ENCODE measurements at regions not wholly inside any gene's neighbourhood (a gene's known extent, or its start where the extent isn't known, plus 50 kb on each side); places are given as distances from the start of the nearest gene placed in this dataset.
"Not testable (repeated sequence)": the region's sequence is repeated elsewhere in the genome, so short reads cannot be mapped to it uniquely, and the experiment has no call there.

DNA sequence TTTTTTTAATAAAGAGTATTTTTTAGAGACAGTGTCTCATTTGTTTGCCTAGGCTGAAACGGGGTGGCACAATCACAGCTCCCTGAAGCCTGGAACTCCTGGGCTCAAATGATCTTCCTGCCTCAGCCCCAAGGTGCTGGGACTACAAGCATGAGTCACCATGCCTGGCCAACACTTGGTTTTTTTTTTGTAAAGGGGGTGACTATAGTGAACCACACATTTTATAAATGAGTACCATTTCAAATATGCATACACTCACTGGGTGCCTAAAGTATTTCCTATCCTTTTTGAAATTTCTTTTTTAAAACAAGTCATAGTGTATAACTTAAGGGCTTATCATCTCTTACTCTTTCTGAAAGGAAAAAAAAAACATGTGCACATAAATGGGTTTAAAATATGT is 325.2 kb upstream of the MEIS2 start:
- TF ChIP-seq CTCF (IDR thresholded peaks at IDR 0.05): no peak
- no peak for TF ChIP-seq POLR2A (IDR thresholded peaks at IDR 0.05)
- WGBS, 2 donors: 69 to 71% methylated on average over 1 of the region's 1 CpG

DNA sequence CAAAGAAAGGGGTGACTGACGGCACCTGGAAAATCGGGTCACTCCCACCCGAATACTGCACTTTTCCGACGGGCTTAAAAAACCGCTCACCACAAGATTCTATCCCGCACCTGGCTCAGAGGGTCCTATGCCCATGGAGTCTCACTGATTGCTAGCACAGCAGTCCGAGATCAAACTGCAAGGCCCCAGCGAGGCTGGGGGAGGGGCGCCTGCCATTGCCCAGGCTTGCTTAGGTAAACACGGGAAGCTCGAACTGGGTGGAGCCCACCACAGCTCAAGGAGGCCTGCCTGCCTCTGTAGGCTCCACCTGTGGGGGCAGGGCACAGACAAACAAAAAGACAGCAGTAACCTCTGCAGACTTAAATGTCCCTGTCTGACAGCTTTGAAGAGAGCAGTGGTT is 327.0 kb upstream of the MEIS2 start:
- WGBS, 2 donors: 80 to 91% methylated on average over 10 to 12 of the region's 12 CpGs
- H3K4me3 ChIP-seq (ENCODE audit: low read depth, poor library complexity, severe bottlenecking); DNase-seq (ENCODE audit: low spot score in 2 of 2); intact Hi-C loops (cut with DNase I; ENCODE audit: low total_unique reads): not testable (repeated sequence)

More for the DNA sequence above, 325.2 kb upstream of the MEIS2 start:
- intact Hi-C loops (cut with DNase I; ENCODE audit: low total_unique reads): no loop called here
- no peak for DNase-seq (ENCODE audit: low spot score in 2 of 2)
- H3K4me3 ChIP-seq (ENCODE audit: low read depth, poor library complexity, severe bottlenecking): no peak overlapping the region

GRCh38 chr15:37446921-37447320 is 346.6 kb upstream of the MEIS2 start:
- no peak for DNase-seq (ENCODE audit: low spot score in 2 of 2)
- TF ChIP-seq CTCF (IDR thresholded peaks at IDR 0.05): no peak
- TF ChIP-seq POLR2A (IDR thresholded peaks at IDR 0.05): no peak
- intact Hi-C loops (cut with DNase I; ENCODE audit: low total_unique reads): no loop called here
- no peak overlapping the region for H3K4me3 ChIP-seq (ENCODE audit: low read depth, poor library complexity, severe bottlenecking)
- WGBS, 2 donors: 93 to 95% methylated on average over 2 of the region's 2 CpGs

DNA sequence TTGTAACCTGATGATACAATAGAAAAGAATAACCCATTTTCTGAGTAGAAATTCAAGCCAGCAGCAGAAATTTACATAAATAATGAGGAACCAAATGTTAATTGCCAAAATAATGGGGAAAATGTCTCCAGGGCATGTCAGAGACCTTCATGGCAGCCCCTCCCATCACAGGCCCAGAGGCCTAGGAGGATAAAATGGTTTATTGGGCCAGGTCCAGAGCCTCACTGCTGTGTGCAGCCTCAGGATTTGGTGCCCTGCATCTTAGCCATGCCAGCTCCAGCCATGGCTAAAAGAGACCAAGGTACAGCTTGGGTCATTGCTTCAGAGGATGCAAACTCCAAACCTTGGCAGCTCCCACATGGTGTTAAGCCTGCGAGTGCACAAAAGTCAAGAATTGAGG is 352.1 kb upstream of the MEIS2 start:
- DNase-seq (ENCODE audit: low spot score in 2 of 2): no peak
- H3K4me3 ChIP-seq (ENCODE audit: low read depth, poor library complexity, severe bottlenecking): no peak overlapping the region
- intact Hi-C loops (cut with DNase I; ENCODE audit: low total_unique reads): no loop called here
- TF ChIP-seq POLR2A (IDR thresholded peaks at IDR 0.05): no peak
- TF ChIP-seq CTCF (IDR thresholded peaks at IDR 0.05): no peak
- 78 to 83% methylated on average over 1 of the region's 1 CpG for WGBS, 2 donors

- no peak overlapping the region for H3K4me3 ChIP-seq (ENCODE audit: low read depth, poor library complexity, severe bottlenecking)
- WGBS, 2 donors: 55 to 72% methylated on average over 3 of the region's 3 CpGs
- no peak for DNase-seq (ENCODE audit: low spot score in 2 of 2)
- TF ChIP-seq POLR2A (IDR thresholded peaks at IDR 0.05) (no peak), CTCF (IDR thresholded peaks at IDR 0.05) (no peak)
- intact Hi-C loops (cut with DNase I; ENCODE audit: low total_unique reads): no loop called here
These were observed 380.1 kb upstream of the MEIS2 start for GRCh38 chr15:37480482-37480881.

DNA sequence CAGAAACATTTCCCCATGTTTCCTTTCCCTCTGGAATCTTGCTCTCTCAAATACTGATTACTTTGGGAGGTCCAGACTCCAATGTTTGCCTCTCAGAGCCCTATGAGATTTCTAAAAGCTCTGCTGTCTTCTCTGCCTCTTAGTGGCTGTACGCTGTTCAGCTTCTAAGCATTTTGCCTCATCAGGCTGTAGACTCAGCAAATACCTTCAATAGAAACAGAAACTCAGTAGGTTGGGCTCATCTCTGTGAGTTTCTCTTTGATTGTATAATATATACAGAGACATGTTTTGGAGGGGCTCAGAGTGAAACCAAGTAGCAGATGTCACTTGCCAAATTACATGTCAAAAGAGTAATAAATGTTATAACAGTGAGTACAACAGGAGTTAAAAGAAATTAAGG is 380.8 kb upstream of the MEIS2 start:
- H3K4me3 ChIP-seq (ENCODE audit: low read depth, poor library complexity, severe bottlenecking): no peak overlapping the region
- WGBS, 2 donors: 88 to 92% methylated on average over 1 of the region's 1 CpG
- DNase-seq (ENCODE audit: low spot score in 2 of 2): no peak
- TF ChIP-seq CTCF (IDR thresholded peaks at IDR 0.05) (no peak), POLR2A (IDR thresholded peaks at IDR 0.05) (no peak)
- intact Hi-C loops (cut with DNase I; ENCODE audit: low total_unique reads): no loop called here

Measured in lower leg skin (tissue), 4 donors.